DMS53 treated with DMSO at 0.1 percent for 48 hours (cell line): ENCODE measurements at regions not wholly inside any gene's neighbourhood (a gene's known extent, or its start where the extent isn't known, plus 50 kb on each side); places are given as distances from the start of the nearest gene placed in this dataset.

Experiments
- DNase-seq: peaks from one replicate; lab custom pipeline; 2025; ENCODE audit not compliant: unreplicated experiment; lab: John Stamatoyannopoulos, UW

DNA sequence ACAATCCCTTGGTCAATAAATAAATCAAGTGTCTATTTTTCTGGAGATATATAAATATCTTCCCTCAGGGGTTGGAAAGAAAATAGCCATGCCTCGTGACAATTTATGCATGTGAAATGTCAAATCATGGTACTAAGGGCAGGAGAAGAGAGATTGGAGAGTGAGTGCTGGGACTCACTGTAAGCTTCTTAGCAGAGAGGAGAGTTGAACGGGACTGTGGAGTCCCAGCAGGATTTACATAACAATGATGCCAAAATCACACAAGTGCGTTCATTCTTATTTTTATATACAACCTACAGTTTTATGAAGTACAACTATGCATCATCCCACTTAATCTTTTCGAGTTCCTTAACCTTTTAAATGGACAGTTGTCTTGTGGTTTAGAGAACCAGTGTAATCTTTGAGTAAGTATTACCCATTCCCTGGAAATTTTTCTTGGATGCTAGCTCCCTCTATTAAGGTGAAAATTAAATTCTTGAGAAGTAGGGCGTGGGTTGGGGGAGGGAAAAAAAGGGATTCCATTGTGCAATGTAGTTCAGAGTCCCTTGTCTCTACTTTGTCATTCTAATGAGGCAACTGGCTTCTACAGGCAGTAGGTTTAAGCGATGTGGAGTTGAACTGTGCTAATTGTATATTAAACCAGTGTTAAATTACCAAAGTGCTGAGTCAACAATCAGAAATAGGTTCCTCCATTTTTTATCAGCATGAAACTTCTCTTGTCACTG is 143.6 kb upstream of the EPHA4 start:
- no peak for DNase-seq

DNA sequence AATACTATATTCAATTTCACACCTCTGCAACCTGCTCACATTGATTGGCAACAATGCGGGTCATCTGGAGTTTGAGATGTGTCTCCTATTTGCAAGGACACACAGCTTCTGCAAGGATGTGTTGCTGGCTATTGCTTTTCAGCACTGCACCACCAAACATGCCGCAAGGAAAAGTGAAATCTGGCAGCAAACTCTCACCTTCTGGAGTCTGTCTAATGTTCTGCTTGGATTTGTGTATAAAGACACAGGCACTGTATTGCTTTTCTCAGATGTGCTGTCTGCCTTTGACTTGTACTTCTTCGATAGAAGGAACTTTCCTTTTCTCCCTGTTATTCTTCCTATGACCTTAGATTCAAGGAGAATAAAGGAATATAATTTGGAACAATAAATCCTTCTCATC is 138.6 kb upstream of the EPHA4 start:
- no peak for DNase-seq

DNA sequence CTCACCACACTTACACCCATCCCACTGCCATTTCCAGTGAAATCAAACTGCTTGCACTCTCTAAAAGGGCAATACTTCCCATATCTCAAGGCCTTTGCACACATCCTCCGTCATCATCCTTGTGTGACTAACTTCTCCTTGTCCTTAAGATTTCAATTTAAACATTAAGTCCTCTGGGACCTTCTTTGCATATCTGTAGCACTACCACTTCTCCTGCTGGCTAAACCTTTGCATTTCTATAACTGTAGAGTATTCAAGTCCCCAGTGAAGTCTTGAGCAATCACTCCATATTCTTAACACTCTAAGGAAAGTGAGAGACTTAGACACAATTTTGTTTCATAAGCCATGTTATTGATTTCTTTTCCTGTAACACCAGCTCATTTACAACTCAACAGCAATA is 136.8 kb upstream of the EPHA4 start:
- no peak for DNase-seq

DNA sequence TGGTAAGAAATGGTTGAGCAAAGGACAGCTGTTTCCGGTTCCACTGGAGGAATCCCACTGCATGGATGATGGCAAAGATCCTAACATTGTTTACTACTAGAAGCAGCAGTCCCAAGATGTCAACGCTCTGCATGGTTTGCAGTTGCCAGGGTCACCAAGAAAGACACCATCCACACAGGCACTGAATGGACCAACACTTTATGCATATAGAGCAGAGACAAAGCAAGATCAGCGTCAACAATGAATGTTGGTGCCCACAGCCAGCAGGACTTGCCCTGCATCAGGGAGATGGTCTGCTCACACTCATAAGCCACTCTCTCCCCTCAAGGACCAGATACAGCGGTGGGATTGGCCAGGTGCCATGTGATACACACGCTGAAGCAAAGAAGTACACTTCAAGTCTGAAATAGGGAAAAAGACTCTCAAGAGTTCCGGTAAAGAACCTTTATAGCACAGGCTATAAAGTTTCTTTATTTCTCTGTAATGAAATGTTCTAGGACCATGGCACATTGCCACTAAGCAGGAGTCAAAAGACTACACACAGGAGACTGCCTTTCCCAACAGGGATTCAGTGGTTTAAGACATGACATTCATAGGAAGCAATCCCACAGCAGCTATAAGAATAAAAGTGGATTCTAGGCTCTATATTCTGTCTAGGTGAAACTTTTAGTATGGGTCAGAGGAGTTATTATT is 133.2 kb upstream of the EPHA4 start:
- DNase-seq = no peak

DNA sequence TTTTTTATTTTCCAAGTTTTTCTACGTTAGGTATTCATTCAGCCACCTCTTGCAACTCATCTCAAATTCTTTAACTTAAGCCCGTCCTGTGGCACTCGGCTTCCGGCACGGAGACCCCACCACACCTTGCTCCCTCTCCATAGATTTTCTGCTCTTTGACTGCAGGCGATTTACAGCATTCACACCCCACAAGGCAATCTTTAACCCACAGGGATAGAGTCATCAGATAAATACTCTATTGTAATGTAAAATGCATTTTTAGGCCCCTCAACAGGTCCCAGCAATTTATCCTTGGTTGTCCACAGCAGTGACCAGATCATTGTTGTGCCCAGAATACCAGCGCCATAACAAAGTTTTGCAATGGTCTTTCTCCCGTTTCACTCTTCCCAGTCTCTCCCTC is 132.3 kb upstream of the EPHA4 start:
- DNase-seq = no peak

DNA sequence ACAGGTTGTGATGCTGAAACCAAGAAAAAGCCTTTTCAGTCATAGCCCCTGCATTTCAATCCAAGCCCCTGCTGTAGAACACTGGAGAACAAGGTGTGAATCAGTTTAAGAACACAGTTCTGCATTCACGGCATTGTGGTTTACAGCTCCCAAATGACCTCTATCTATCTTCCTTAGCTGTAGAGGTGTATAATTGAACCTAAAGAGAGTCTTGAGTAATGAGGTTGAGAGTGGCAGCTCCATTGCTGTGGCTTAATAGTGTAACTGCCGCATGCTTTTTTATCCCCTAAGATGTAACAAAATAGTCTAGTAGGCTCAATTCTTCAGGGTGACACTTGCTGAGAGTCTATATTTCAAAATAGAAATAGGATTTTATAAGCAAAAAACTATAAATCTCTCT is 121.3 kb upstream of the EPHA4 start:
- DNase-seq = no peak

DNA sequence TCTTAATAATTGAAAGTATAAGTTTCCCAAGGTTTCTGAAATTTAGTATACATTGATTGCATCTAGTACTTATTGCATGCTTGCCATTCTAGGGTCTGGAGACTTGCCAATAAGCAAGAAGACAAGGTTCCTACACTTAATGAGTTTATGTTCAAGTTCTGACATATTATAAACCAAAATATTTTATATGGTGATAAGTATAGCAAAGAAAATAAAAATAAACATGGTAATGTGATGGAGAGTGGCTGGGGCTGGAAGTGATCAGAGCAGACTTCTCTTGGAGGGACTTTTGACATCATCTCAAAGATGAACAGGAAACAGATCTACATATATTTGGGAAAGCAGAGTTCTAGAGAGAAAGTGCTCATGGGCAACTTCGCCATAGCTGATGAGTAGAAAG is 119.5 kb upstream of the EPHA4 start:
- no peak for DNase-seq

DNA sequence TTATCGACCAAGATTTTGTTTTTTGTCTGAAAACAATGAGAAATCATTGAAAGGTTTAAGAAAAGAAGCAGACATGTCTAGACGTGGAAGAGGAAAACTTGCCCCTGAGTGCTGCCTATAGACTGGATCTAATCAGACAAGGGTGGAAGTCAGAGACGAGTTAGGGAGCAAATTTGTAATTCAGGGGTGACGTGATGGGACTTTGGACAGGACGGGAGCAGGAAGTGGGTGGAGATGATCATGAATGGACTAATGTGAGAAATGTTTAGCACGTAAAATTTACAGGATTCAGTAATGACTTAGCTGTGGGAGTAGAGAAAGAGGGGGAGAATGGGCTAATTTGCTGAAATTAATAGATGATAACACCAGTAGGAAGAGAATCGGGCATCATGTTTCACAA is 117.0 kb upstream of the EPHA4 start:
- no peak for DNase-seq

DNA sequence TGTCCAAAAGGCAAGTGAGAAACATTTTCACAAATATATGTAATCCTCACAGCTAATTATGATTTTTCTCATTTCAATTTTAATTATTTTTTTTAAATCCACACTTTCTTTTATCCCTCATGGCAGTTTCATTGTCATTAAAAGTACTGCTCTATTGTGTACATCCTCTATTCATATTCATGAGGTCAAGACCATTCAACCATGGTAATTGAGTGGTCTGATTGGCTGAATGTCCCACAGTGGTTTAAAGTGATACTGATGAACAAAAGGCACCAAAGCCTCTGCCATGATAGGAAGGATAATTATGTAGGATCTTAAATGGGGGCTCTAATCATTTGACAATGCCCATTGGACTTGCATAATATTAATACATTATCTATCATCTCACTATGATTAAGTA is 108.4 kb upstream of the EPHA4 start:
- no peak for DNase-seq

DNA sequence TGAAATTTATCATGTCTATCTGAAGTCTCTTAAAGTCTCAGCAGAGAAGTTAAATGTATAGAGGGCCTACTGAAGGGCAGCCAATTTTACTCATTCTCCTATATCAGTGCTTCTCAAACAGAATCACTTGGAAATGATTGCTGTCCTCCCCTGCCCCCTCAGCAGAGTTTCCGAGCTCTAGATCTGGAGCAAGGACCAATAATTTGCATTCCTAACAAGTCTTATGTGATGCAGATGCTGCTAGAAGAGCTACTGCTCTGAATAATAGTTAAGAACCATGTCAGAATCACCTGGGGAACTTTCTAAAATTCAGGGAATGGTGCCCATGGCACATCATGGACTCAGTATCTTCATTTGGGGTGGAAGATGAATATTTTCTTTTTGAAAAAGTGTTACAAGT is 105.6 kb upstream of the EPHA4 start:
- DNase-seq = no peak

DNA sequence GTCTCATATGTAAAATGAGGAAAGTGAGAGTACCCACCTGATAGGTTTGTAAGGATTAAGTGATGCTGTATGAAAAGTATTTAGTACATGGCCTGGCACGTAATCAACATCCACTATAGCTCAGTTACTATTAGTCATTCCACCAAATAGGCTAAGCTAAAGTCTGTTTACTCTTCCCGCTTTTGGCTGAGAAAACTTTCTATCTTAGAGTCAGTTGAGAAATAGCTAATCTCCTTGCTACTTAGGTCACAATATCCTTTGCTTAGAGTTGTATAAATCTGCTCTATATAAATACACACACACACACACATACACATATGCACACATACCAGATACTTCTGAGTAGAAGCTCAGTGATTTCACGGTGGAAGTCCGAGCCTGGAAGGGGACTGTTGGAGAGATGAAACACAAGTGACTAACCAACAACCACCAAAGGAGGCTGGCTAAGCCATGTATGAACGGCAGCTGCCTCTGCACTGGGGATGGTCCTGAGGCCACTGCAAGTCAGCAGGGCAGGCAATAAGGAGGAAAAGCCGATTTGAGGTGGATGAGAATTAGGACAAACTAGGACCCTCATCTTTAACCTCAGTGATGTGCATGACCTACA is 104.6 kb upstream of the EPHA4 start:
- no peak for DNase-seq

DNA sequence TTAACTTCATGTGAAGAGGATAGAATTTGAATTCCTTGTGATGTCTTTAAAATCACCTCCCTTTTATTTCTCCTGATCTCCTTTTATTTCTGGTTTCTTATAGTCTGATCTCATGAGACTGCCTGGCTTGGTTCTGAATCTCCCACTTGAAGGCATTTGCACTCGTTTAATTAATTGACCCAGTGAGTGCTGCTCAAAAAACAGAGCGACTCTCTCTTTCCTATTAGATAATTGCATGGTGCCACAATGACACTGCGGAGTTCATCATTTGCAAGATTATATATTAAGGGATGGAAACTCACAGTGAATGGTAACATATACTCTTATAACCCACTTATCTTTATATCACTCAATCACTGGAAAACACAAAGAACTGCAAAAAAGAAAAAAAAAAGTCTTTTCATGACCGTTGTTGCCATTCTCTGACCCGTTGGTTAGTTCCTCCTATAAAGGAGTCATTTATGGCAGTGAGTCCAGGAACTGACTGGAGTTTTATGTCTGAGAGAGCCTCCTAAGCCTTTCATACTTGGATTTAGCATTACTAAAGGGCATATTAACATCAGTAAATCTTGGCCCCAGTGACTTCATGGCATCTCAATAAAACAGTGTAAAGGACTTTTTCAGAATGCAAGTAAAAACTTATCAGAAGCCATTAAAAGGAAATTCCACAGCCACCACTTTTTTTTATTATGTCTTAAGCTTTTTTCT is 103.3 kb upstream of the EPHA4 start:
- no peak for DNase-seq

DNA sequence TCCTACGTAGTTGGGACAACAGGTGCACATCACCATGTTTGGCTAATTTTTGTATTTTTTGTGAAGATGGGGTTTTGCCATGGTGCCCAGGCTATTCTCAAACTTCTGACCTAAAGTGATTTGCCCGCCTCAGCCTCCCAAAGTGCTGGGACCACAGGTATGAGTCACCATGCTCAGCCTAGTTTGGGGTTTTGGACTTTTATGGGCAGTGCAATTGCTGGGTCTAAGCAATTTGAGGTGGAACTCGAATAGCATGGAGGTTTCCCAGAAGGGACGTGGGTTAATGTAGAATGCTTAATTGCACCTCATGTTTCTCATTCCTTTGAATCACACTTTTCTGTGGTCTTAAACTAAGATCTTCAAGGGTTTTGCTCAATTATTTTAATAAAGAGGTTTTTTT is 102.3 kb upstream of the EPHA4 start:
- no peak for DNase-seq

DNA sequence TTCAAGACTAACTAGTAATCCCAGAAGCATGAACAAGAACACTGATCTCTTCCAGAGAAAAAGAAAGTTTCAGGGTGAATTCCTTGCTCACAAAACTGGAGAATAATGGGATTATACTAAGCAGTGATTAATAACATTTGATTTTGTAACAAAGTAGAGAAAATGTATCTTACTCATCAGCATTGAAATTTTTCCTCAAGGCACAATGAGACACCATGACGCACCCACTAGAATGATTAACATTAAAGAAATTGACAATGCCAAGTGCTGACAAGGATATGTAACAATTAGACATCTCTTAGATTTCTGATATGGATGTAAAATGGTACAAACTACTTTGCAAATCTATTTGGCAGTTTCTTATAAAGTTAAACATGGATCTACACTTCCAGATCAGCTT is 101.1 kb upstream of the EPHA4 start:
- DNase-seq = no peak

DNA sequence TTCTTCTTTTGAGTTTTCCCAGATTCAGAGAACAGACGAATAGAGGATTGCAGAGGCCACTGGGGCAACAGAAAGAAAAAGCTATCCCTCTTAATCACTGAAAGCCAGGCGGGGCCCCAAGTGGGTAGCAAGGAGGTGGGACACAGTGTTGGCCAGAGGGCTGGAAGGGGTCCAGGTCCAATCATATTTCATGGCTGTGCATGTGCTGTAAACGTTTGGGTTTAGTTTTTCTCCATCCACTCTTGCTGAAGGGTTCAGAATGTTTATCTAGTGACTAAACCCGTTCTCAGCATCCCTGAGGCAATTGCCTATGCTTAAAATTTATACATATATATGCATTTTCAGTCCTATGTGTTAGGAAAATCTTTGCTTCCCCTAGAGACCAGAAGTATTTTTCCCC is 99.4 kb upstream of the EPHA4 start:
- DNase-seq = peak; percentile 3

DNA sequence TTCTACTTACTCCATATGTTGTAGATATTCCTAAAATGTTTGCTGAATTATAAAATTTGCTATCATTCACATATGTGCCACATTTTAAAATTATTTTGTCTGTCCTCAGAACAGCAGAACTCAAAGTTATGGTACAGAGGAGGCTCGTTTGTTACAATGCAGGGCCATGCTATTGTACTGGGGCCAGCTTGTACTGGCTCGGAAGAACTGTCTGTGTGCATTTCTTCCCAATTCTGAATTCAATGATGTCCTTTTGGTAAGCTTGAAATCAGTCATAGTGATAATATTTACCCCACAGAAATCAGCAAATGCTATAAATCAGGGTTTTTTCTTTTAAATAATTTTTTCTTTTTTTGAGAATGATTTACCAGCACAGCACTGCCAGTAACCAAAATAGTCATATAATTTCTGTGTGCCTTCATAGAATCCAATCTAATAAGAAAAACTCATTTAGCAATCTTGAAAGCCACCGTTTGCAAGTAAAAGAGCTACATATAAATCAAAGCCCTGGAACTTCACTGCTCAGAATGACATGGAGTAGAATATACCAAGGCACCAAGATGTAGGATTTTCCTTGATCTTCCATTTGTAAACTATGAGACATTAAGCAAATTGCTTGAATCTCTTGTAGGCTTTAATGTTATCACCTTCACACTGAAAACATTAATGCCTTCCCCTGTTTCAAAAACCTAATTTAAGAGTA is 90.7 kb upstream of the EPHA4 start:
- DNase-seq = no peak

DNA sequence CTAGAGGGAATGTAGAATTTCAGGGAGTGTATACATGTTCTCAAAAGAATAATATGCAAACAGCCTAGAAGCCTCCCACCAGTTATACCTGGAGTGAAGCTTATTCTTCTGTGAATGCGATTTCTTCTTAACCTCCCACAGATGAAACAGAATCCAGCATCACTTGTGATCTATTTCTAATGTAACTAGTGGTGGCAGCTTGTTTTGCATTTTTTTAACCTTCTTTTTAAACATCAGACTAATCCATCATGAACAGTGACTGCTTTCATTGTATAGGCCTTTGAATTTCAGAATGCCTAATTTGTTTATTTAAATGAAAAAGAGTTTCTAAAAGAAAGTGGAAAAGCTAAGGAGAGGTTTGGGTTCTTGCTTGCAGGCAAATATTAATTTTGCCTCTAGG is 85.7 kb upstream of the EPHA4 start:
- no peak for DNase-seq

DNA sequence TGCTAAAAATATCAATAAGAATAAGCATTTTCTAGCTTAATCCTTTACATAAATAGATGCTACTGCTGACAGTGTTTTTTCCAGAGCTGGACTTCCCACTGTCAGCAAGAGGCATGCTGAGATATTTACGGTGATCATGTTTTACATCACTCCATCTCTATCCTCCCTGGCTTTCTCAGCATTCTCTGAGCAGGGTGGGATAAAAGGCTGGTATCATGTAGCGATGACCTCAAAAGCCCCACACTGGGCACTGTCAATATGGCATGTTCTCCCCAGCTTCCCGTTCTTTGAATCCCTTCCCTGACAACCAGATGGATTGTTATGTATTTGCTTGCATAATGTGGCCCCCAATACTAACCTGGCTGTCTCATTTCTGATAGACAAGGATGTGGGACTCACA is 83.2 kb upstream of the EPHA4 start:
- no peak for DNase-seq

DNA sequence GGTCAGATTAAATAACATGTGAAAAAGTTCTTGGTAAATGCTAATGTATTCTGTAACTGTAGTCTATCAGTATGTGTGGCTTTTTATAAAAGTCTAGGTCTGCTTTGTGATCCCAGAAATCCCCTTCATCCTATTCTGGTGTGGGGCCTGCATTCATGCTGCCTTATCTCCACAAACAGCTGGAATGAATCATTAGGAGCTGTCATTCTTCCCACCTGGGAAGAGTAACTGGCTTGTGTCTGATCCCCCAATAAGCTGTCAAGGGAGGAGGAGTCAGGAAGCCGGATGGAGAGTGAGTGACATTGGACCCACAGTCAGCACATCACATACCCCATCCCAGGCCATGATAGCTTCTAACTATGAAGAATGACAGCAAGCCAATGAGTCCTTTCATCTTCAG is 81.1 kb upstream of the EPHA4 start:
- no peak for DNase-seq

DNA sequence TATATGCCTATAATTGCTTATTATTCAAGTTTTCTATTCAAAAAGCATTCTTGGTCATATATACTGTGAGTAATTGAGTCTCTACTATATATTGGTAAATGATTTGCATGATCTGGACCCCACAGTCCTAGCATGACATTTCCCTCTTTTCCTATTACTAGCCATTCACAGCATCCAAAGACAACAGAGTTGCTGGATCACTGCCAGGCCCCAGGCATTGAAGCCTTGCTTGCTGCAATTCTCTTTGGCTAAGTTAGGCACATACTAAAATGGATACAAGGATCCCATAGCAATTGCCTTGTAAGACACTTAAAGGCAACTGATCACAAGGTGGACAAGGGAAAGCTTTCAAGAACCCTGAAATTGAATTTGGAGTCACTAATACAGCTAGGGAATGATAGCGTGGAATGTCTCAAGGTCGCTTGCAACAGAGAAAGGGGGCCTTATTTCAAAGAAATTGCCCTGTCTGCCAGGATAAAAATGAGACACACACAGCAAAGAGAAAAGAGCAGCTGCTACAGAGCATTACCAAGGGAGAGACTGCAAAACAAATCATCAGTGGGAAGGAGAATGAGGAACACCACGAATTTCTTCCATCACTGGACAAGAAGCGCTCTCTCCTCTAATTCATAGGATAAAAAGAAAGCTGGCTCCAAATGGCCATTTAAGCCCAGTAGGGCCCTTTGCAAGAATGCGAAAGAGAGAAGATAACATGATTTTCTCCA is 77.1 kb upstream of the EPHA4 start:
- no peak for DNase-seq

DNA sequence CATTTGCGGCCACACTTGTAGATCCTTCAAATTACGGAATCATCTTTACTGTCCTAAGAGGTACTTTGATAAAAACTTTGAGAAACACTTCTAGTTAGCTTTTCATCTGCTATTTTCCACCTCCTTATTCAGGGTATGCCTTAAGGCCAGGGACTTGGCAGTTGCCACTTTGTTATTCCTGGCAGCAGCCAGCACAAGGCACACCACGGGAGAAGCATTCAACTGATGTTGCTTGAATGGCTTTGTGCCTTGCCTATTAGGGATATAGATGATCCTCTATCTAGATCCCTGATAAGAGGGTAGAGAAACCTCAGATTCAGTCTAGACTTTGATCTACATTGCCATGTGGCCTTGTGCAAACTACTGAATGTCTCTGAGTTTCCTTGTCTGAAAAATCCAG is 70.3 kb upstream of the EPHA4 start:
- no peak for DNase-seq
